ENCODE measurements at regions not wholly inside any gene's neighbourhood (a gene's known extent, or its start where the extent isn't known, plus 50 kb on each side); places are given as distances from the start of the nearest gene placed in this dataset.
A peak's percentile ranks its signal among the peaks of the same experiment; 100 is the strongest.

- DNase-seq = no peak
These were observed 548.9 kb upstream of the FZD8 start for GRCh38 chr10:36191009-36191408.

DNA sequence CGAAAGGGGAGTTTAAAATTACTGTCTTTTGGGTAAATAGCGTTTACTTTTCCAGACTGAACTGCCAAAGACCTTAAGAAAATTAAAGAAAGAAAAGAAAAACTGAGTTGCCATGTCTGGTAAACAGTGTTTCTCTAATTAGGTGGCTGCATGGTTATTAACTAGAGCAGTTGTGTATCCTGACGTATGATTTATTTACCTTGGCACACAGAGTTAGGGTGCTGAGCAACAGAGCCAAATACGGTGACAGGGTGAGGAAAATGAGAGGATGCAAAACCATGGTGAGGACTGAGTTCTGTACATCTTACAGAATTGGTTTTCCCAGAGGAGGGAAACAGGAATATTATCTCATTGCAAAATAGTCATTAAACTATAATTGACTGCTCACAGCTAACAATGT lies 546.4 kb upstream of the FZD8 start:
- peak; percentile 18 for DNase-seq

GRCh38 chr10:36188080-36188453 lies 546.0 kb upstream of the FZD8 start:
- DNase-seq = no peak

- DNase-seq = no peak
These were observed 545.4 kb upstream of the FZD8 start for GRCh38 chr10:36187380-36188079.

DNA sequence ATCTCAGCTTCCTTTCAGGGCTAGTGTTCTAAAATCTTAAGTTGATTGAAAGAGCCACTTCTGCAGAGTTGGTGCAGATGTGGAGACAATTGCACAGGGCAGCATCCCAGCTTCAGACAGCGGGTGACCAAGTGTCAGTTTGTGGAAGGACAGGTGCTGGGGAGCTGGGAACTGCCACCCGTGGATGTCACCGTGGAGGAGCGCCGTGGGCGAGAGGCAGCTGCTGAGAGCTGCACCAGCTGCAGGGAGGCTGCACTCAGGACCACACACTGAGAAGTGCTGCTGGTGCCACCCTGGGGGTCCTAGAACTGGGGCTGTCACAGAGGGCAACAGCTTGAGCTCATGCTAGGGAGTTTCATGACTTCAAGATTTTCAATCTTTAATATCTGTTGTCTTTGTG lies 543.0 kb upstream of the FZD8 start:
- DNase-seq = no peak

DNA sequence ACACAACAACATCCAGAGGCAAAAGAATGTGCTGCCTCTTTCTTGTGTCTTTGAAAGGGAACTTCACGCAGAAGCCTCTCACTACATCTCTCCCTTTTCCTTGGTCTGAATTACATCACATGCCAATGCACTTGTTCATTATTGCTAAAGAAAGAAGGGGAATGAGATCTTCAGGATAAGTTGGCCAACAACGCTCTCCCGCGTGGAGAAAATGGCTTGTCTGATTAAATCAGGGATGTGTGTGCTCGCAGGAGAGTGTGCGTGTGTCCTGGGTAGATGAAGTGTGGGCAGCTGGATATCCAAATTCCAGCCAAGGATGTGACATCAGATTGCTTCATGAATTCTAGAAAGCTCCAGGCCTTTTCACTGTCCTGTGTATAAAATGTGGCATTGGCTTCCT lies 541.6 kb upstream of the FZD8 start:
- no peak for DNase-seq

DNA sequence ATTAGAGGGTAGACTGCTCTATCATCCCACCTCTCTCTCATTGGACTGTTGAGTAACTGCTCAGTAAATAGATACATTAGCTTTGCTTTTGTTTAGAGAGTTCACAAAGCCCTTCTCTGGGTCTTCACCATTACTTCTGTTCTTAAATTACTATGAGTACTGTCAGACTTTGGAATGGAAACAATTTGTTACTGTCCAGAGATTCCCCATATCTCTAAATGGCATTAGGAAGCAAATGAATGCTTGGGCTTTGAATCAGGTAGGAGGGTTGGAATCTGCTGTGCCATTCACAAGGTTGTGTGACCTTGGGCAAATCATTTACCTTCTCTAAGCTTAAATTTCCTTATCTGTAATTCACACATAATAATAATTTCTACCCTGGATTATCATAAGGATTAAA lies 541.0 kb upstream of the FZD8 start:
- no peak for DNase-seq

GRCh38 chr10:36182606-36183005 lies 540.5 kb upstream of the FZD8 start:
- DNase-seq = no peak

DNA sequence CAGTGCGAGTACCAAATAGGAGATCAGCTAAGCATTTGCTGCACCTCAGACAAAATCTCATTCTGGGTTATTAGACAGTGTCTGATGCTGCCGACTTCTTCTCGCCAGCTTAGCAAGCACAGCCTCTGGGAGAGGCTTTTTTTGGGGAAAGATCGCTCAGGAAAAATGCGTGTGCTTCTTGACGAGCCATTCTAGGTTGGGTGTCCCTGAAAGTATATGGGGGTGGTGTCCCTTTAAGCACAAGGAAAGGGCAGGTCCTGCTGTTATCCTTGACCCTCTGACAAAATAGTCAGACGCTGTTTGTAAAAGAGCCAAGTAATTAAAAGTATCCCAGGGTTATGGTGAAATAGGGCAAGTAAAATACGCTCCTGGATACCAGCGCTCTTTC lies 540.1 kb upstream of the FZD8 start:
- no peak for DNase-seq

DNA sequence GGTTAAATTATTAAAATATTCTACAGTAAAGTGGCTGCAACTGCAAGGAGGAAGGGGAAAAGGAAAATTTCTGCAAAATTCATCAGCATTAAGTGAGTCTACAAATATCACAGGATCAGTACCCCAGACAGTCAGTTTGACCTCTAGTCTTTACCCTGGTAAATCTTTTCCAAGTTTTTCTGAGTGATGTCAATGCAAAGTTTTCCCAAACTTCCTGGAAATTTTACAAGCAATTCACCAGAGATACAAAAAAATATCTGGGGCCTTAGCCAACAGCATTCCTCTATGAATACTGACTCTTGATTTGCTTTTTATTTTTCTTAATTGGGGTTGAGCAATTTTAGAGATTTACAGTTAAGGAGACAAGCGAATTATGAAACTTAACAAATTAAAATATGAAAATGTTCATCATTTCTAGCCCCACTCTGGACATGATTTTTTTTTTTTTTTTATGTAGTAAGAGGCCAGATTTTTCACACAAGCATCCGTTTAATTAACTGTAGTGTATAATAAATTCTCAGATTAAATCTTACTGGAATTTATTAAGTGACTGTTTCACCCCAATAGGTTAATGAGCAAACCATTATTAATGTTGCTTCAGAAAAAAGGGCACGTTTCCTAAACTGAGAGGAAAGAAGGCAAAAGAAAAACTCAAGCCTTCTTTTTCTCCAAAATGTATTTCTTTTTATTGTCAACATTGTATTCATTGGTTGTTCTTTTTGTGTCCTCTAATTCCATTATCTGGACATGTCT lies 539.5 kb upstream of the FZD8 start:
- no peak for DNase-seq

- no peak for DNase-seq
These were observed 536.5 kb upstream of the FZD8 start for GRCh38 chr10:36178616-36179015.

GRCh38 chr10:36177071-36177470 lies 535.0 kb upstream of the FZD8 start:
- no peak for DNase-seq

- no peak for DNase-seq
These were observed 533.9 kb upstream of the FZD8 start for GRCh38 chr10:36175954-36176353.

GRCh38 chr10:36173364-36173763 lies 531.3 kb upstream of the FZD8 start:
- no peak for DNase-seq

DNA sequence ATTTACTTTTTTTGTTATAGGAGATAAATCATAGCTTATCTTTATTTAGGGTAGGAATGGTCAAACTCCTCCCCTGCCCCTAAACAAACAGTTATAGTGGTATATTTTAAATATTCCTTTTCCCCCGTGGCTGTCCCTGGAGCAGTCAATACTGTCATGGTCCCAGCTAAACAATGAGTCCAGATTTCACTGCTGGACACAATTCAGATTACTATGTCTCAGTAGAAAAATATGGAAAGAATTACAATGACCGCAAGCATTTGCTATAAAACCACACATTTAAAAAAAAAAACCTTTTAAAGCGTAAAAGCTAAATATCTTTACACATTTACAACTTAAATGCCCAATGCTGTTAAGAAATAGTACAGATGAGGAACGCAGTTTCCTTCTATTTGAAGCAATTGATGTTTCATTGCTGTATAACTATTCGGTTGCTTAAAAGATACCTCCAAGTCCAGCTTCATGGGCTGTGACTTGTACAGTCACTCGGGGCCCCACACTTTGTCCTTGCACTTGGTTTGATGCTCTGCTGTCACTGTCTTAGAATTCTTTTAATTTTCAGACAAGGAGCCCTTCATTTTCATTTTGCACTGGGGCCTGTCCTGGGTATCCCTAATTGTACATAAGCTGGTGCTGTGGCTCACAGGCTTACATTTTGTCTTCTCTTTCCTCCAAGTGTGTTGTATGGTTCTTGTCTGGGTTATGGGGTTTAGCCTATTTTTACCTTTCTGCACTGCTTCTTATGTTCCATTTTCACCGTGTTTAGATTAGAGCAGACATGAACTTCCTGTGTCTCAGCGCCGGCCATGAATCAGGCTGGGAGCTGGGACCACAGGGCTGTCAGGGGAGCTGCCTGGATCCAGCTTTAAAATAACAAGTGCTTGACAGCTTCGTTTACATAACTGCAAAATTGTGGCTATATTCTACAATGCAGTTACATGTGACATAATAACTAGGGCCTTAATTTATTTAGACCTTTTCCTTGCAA lies 530.2 kb upstream of the FZD8 start:
- no peak for DNase-seq

GRCh38 chr10:36171556-36171952 lies 529.5 kb upstream of the FZD8 start:
- no peak for DNase-seq

- DNase-seq = no peak
These were observed 528.9 kb upstream of the FZD8 start for GRCh38 chr10:36170943-36171501.

- no peak for DNase-seq
These were observed 528.1 kb upstream of the FZD8 start for GRCh38 chr10:36170142-36170719.

DNA sequence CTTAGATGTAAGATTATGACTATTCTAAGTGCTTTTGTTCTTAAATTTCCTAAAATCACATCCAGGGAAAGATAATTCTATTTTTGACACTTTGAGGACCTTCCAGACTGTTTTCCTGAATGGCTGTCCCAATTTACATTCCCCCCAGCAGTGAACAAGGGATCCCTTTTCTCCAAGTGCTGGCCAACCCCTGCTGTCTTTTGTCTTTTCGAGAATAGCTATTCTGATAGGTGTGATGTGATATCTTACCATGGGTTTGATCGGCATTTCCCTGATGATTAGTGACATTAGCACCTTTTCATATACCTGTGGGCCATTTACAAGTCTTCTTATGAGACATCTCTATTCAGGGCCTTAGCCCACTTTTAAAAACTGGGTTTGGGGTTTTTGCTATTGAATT lies 526.7 kb upstream of the FZD8 start:
- no peak for DNase-seq

DNA sequence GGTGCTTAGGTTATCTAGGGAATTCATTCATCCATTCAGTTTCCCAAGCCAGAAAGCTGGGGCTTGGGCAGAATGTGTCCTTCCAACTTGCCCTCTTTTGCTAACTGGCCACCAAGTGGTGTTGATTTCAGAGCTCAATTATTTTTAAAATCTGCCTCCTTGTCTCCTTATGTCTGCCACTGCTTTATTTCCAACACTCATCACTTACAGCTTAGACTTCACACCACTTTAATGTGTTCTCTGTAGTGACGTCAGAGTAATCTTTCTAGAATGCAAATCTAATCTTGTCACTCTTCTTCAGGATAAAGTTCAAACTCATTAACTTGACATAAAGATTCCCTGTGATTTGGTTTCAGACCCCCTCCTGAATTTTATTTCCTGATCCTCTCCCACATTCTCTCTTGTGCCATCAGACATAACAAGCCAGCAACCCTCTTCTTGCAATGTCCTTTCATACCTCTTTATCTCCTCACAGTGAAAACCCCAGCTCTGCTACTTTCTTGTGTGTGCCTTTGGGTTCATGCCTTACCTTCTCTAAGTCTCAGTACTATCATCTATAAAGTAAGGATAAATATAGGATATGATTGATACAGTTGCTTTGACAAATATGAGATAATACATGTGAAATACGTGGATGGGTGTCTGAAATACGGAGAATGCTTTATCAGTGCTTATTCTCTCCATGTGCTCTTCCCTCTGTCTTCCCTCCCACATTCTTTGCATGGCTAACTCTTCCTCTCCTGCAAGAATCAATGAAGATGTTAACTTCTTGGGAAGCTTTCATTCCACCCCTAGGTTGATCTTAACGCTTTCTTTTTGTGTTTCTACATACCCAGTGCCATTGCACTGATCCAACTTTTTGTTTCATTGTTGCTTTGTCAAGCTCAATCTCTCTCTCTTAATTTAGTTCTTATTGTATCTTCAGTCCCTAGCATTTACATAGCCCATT lies 522.7 kb upstream of the FZD8 start:
- no peak for DNase-seq

- DNase-seq = no peak
These were observed 521.7 kb upstream of the FZD8 start for GRCh38 chr10:36163827-36164226.

DNA sequence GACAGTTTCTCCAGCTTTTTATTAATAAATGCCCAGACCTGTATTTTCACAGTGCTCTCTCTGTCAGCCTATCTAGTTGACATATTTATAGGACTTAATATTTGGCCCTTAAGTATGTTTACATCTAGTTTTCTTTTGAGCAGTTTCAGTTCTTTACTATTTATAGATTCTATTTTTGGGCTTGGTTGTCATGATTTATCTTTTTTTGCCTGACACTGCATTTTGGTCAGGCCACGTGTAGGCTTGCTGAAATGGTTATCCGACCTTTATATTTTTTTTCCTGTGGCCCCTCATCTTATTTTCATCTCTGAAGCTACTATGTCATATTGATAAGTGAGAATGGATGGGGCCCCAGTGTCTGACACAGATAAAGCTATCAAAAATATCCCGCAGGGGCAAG lies 515.4 kb upstream of the FZD8 start:
- DNase-seq = no peak
